AG09319 (cell line): ENCODE measurements at regions not wholly inside any gene's neighbourhood (a gene's known extent, or its start where the extent isn't known, plus 50 kb on each side); places are given as distances from the start of the nearest gene placed in this dataset.
"Not testable (repeated sequence)": the region's sequence is repeated elsewhere in the genome, so short reads cannot be mapped to it uniquely, and the experiment has no call there.

Source experiments
- DNase-seq: peaks from one replicate; pipeline ENCODE4 v3.0.0-alpha.2; 2010; ENCODE audit warnings: low read depth; ENCODE audit errors: extremely low read depth
- CTCF ChIP-seq: IDR thresholded peaks from 2 replicates; pipeline ENCODE4 v1.5.1; 2011; ENCODE audit warnings: low read depth, mild to moderate bottlenecking, inconsistent platforms, low read length, moderate library complexity

- no peak for DNase-seq
- no peak for TF ChIP-seq CTCF
These were observed 749.3 kb downstream of the TENT5A start for GRCh38 chr6:81003156-81003555.

GRCh38 chr6:81002126-81002525, 750.4 kb downstream of the TENT5A start:
- TF ChIP-seq CTCF: no peak
- DNase-seq: no peak

- no peak for TF ChIP-seq CTCF
- DNase-seq: no peak
These were observed 761.2 kb downstream of the TENT5A start for GRCh38 chr6:80991316-80991715.

- DNase-seq: no peak
- TF ChIP-seq CTCF: no peak
These were observed 763.6 kb downstream of the TENT5A start for GRCh38 chr6:80988892-80989291.

- TF ChIP-seq CTCF: no peak
- no peak for DNase-seq
These were observed 764.2 kb downstream of the TENT5A start for GRCh38 chr6:80988286-80988685.

- not testable (repeated sequence) for DNase-seq
These were observed 771.3 kb downstream of the TENT5A start for GRCh38 chr6:80981226-80981625.

- TF ChIP-seq CTCF: no peak
These were observed 776.1 kb downstream of the TENT5A start for GRCh38 chr6:80976336-80976735.

GRCh38 chr6:80974579-80974978, 777.9 kb downstream of the TENT5A start:
- no peak for DNase-seq
- no peak for TF ChIP-seq CTCF

More at GRCh38 chr6:80976336-80976735, 776.1 kb downstream of the TENT5A start:
- DNase-seq: no peak
